GM19438 (cell line): ENCODE measurements at regions not wholly inside any gene's neighbourhood (a gene's known extent, or its start where the extent isn't known, plus 50 kb on each side); places are given as distances from the start of the nearest gene placed in this dataset.
"Not testable (repeated sequence)": the region's sequence is repeated elsewhere in the genome, so short reads cannot be mapped to it uniquely, and the experiment has no call there.

Experiments used
- ATAC-seq: cut with Tn5 transposase; IDR thresholded peaks from one replicate; pipeline ENCODE4 v1.9.1; 2021; ENCODE audit warnings: low read depth; ENCODE audit not compliant: unreplicated experiment

- ATAC-seq: no peak
Measured at GRCh38 chr3:162879021-162879562, 1382.5 kb downstream of the OTOL1 start.

GRCh38 chr3:162884373-162884772 lies 1387.8 kb downstream of the OTOL1 start:
- no peak for ATAC-seq

GRCh38 chr3:162892921-162893793 lies 1396.5 kb downstream of the OTOL1 start:
- ATAC-seq: no peak

GRCh38 chr3:162897291-162897690 lies 1400.7 kb downstream of the OTOL1 start:
- ATAC-seq: no peak

GRCh38 chr3:162932503-162932902 lies 1435.9 kb downstream of the OTOL1 start:
- no peak for ATAC-seq

GRCh38 chr3:162933656-162934055 lies 1437.0 kb downstream of the OTOL1 start:
- no peak for ATAC-seq

- ATAC-seq: no peak
Measured at GRCh38 chr3:162936706-162937105, 1440.1 kb downstream of the OTOL1 start.

- no peak for ATAC-seq
Measured at GRCh38 chr3:162938083-162938482, 1441.5 kb downstream of the OTOL1 start.

- ATAC-seq: no peak
Measured at GRCh38 chr3:162945626-162946025, 1449.0 kb downstream of the OTOL1 start.

GRCh38 chr3:162956711-162957110 lies 1460.1 kb downstream of the OTOL1 start:
- no peak for ATAC-seq

- no peak for ATAC-seq
Measured at GRCh38 chr3:162960269-162960668, 1463.7 kb downstream of the OTOL1 start.

- no peak for ATAC-seq
Measured at GRCh38 chr3:162970292-162970691, 1473.7 kb downstream of the OTOL1 start.

GRCh38 chr3:162971715-162972114 lies 1475.1 kb downstream of the OTOL1 start:
- no peak for ATAC-seq

GRCh38 chr3:162973428-162973917 lies 1476.9 kb downstream of the OTOL1 start:
- ATAC-seq: no peak

GRCh38 chr3:162978136-162978535 lies 1481.5 kb downstream of the OTOL1 start:
- ATAC-seq: no peak

GRCh38 chr3:162984746-162985145 lies 1488.1 kb downstream of the OTOL1 start:
- no peak for ATAC-seq

GRCh38 chr3:162987085-162987794 lies 1490.6 kb downstream of the OTOL1 start:
- not testable (repeated sequence) for ATAC-seq

GRCh38 chr3:162992741-162993140 lies 1496.1 kb downstream of the OTOL1 start:
- ATAC-seq: no peak

- ATAC-seq: no peak
Measured at GRCh38 chr3:162994165-162994564, 1497.6 kb downstream of the OTOL1 start.

GRCh38 chr3:162996368-162996767 lies 1499.8 kb downstream of the OTOL1 start:
- no peak for ATAC-seq

GRCh38 chr3:162998205-162998604 lies 1501.6 kb downstream of the OTOL1 start:
- ATAC-seq: no peak
